ENCODE measurements at regions not wholly inside any gene's neighbourhood (a gene's known extent, or its start where the extent isn't known, plus 50 kb on each side); places are given as distances from the start of the nearest gene placed in this dataset.
A peak's percentile ranks its signal among the peaks of the same experiment; 100 is the strongest.

DNA sequence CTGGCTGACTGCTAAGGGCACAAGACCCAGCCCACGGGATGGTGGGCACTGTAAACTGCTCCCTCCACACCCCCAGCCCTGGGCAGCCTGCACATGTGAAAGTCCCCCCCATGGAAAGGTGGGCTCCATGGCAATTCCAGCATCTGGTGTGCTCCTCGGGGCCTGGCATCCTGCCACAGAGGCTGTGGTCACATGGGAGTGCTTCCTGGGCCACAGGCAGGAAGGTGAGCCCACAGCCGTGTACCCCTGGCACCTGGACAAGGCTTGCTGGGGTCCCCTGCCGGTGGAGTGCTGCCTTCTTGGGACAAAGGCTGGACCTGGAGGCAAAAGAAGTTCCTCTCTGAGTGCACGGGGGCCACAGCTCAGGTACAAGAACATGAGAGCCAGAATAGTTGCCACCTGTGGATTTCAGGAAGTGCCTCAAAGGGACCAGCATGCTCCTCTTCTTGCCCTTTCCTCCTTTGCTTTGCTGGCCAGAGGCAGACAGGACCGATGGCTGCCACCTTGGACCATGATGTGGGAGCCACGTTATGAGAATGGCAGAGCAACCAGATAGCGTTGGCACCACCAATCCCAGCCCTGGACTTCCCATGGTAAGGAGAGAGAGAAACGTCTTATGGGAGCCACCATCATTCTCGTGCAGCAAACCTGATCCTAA is 120.2 kb upstream of the MLN start:
- DNase-seq (ENCODE audit: low spot score): no peak

DNA sequence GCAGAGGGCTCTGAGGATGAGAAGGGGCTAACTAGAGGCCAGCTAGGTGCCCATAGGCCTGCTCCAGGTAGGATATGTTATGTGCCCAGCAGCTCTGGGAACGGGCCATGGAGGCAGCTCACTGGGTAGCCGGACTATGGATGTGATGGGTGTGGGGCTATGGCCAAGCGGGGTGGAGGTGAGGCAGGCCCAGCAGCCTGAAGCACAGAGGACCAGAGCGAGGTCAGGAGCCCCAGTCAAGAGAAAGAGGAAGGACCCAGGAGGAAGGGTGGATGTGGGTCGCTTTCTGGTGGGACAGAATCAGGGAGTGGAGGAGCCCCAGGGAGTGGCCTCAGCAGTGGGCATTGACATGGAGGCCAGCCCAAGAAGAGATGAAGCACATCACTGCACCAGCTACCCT is 117.9 kb upstream of the MLN start:
- DNase-seq (ENCODE audit: low spot score): no peak

DNA sequence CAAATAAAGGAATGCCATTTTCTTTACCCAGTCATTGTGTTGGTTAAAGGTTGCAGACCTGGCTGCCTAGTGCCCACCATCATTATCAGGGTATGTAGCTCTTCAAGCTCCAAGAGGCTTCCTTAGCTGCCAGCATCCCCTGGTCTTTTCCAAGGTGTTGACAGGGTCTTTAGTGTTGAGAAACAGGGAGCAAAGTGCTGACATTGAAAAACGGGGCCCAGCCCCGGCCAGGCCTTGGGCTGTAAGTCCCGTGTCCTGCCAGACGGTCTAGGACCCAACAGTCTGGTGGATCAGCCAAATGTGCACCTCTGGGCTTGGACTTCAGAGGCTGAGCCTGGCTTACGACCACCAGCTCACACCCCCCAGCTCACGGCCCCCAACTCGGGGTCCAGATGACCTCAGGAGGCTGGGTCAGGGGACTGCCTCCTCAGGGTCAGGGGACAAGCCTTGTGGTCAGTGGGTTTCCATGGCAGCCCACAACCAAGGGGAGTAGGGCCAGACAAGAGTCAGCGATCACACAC is 114.4 kb upstream of the MLN start:
- DNase-seq (ENCODE audit: low spot score): no peak

DNA sequence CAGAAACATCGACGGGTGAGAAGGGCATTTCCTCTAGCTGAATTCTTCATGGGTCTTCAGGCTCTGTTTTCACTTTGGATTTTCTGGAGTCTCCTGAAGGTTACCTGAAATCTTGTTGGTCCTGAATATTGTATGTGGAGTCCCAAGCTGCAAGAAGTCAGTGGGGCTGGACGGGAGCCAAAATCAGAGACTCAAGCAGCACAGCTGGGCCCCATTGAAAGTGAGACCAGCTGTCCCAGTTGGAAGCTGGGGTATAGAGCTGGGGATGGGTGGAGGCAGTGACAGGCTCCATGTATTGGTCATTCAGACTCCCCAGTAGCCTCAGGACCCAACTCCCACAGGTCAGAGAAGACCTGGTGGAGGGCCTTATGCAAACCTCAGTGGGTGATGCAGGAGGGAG is 111.3 kb upstream of the MLN start:
- DNase-seq (ENCODE audit: low spot score): peak; percentile 43

- peak; percentile 53 for DNase-seq (ENCODE audit: low spot score)
Observed at GRCh38 chr6:33914645-33915044, 110.8 kb upstream of the MLN start.

GRCh38 chr6:33912195-33912594 is 108.4 kb upstream of the MLN start:
- no peak for DNase-seq (ENCODE audit: low spot score)

DNA sequence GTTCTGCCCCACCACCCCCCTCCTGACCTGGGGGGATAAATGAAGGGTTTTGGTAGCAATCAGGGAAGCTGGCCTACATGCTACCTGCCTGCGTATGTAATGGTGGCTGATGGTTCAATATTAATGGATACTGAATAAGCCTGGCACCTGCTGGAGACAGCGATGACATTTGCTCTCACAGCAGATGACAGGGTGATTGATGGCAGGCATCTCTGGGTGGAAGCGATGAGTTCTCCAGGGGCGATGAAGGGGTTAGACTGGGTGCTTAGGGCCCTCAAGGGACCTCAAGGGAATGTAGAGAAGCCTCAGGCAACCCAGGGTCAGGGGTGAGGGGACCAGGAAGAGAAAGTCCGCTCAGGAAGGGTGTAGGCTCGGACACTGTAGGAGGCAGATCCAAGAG is 107.7 kb upstream of the MLN start:
- DNase-seq (ENCODE audit: low spot score): no peak

DNA sequence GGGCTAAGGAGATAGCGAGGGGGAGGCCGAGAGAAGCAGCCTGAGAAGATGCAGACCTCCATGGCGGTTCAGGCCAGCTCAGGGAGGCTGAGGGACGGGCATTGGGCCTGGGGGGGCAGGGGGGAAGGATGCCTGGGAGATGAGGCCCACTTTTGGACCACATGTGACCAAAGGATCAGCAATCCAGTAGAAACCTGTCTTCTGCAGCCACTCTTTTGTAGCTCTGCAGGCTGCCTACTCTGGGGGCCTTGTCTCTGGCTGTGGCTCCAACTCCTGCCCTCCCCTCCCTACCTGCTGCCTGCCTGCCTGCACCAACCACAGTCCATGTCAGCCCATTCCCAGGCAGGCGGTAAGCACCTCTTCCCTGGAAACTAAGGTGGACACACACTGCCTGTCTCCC is 106.8 kb upstream of the MLN start:
- DNase-seq (ENCODE audit: low spot score): no peak

- DNase-seq (ENCODE audit: low spot score): no peak
Observed at GRCh38 chr6:33909737-33910136, 105.9 kb upstream of the MLN start.

DNA sequence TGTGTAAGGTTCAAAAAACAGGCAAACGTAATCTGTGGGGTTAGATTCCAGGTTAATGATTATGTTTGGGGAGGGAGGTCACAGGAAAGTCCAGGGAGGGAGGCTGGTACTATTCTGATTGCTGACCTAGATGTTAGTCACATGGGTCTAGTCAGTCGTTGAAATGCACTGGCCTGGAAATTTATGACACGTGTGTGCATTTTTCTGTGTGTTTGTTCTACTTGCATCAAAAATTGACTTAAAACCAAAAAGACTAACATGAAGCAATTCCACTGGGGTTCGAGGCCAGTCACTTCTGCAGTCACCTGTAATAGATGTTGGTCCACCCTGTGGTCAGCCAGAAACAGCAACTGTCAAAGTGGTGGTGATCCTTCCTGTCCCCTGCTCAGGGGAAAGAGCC is 104.2 kb upstream of the MLN start:
- DNase-seq (ENCODE audit: low spot score): no peak

- DNase-seq (ENCODE audit: low spot score): no peak
Observed at GRCh38 chr6:33907227-33907626, 103.4 kb upstream of the MLN start.

DNA sequence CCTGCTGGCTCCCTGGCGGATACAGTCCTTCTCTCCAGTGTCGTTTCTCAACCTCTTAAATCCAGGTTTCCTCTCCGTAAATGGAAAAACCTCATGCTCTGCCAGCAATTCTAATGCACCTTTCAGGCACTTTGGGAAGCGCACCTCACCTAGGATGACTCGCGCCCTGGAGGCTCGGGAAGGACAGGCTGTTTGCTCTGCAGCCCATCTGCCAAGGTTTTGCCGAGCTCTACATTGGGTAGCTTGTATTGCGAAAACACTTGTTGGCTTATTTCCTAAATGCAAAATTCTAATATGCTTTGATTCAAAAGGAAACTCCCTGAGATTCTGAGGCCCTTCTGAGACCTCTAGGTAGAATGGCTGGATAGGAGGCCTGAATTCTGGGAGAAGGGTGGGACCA is 102.6 kb upstream of the MLN start:
- DNase-seq (ENCODE audit: low spot score): no peak

GRCh38 chr6:33905071-33905609 is 101.3 kb upstream of the MLN start:
- no peak for DNase-seq (ENCODE audit: low spot score)

GRCh38 chr6:33904747-33905065 is 100.9 kb upstream of the MLN start:
- DNase-seq (ENCODE audit: low spot score): no peak

DNA sequence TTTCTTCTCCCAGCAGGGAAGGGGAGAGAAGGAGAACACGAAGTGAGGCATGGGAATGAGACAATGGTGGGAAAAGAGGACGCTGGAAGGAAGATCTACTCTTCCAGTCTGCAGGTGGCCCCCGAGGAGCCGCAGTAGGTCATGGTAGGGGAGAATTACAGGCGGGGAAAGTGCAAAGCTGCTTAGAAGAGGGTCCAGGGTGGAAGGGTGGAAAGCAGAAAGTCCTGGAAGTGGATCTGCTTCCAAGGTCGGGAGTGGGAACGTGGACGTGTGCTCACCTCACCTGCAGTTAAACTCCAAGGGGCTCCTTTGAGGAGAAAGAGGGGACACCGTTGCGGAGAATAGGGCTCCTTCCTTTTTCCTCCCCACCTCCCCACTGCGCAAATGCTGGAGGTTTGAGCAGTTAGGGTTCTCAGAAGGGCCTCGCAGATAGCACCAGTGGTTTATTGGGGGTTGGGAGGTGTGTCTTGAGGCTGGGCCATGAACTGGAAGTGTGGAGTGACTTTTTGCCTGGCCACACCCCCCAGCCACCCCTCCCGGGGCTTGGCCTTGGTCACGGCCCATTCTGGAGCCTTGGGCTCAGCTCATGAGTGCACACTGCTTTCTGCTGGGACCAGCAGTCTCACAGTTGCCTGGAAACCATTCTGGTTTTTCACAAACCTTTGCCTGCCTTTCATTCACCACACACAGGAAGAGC is 100.4 kb upstream of the MLN start:
- DNase-seq (ENCODE audit: low spot score): peak; percentile 9

GRCh38 chr6:33903579-33903978 is 99.8 kb upstream of the MLN start:
- DNase-seq (ENCODE audit: low spot score): no peak

- DNase-seq (ENCODE audit: low spot score): no peak
Observed at GRCh38 chr6:33902457-33902853, 98.7 kb upstream of the MLN start.

- DNase-seq (ENCODE audit: low spot score): no peak
Observed at GRCh38 chr6:33901822-33902456, 98.1 kb upstream of the MLN start.

DNA sequence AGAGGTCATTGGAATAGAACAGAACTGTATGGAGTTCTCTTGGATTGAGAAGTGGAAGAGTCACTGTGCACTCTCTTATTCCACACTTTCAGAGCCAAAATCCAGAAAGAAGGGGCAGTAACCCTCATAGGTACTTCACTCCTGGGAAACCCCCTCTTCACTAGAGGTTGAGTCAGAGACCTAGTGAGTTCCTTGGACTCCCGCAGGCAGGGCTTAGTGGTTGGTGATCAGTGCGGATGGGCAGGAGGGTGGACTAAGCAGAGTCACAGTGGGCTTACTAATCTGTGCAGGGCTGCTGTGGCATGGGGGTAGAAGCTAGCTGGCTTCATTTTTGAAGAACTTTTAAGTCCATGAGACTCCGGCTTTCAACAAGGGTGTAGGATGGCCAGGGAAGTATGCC is 95.0 kb upstream of the MLN start:
- DNase-seq (ENCODE audit: low spot score): no peak

GRCh38 chr6:33897189-33897780 is 93.5 kb upstream of the MLN start:
- no peak for DNase-seq (ENCODE audit: low spot score)

DNA sequence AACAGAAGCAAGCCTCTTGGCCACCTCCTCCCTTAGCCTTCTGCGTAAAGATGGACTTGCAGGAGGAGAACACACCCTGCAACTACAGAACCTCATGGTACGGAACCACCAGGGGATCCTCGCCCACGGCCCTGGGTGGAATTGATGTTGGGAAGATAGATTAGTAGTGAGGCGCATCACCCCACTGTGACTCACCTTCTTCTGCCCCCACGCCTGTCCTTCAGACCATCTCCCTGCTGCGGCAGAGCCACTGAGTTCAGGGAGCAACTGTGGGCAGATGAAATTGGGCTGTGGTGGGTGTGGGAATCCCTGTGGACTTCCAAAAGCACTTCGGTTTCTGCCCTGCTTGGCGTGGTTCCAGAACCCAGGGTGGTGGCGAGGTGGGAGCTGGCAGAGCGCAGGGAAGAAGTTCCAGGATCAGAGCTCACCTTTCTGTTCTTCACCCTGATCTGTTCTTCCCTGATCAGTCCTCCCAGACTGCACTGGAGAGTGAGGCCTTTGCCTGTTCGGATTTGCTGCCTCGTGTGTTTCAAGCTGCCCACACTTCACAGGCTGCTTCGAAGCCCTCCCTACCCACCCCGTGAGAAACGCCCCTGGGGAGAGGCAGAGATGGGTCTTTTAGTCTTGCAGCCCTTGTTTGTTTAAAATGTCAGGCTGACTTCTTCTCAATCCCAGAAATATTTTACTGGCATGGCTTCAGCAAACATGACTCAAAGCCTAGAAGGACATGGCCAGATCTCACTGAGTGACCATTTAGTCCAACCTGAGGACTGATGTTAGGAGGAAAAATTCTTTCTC is 92.8 kb upstream of the MLN start:
- DNase-seq (ENCODE audit: low spot score): no peak

GRCh38 chr6:33895988-33896387 is 92.2 kb upstream of the MLN start:
- no peak for DNase-seq (ENCODE audit: low spot score)
